ENCODE measurements at regions not wholly inside any gene's neighbourhood (a gene's known extent, or its start where the extent isn't known, plus 50 kb on each side); places are given as distances from the start of the nearest gene placed in this dataset.

DNA sequence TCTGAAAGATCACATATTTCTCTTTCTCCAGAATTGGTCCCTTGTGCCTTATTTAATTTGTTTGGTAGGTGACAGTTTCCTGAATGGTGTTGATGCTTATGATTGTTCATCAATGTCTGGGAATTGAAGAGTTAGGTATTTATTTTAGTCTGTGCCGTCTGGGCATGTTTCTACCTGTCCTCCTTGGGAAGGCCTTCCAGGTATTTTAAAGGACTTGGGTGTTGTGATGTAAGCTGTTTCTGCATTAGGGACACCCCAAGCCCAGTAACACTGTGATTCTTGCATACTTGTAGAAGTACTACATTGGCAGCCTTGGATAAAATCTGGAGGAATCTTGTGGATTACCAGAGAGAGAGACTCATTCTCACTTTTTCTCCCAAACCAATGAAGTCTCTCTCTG is 120.8 kb upstream of the CXXC4 start:
- H3K4ac ChIP-seq (replicated peaks; ENCODE audit: insufficient read length, low read depth, low read length): no peak overlapping the region
- WGBS, 2 experiments (ENCODE audit: extremely low coverage in 1 of 2, insufficient coverage in 1 of 2, insufficient read length in 1 of 2, insufficient replicate concordance in 2 of 2, low coverage in 1 of 2, low lambda C conversion rate in 2 of 2, missing lambda C conversion rate in 1 of 2): 100% methylated on average over 1 of the region's 1 CpG; no CpG with 5 or more reads in 1 of the 2 experiments
- no peak for TF ChIP-seq POLR2A (IDR thresholded peaks at IDR 0.05; ENCODE audit: control extremely low read depth in 1 of 2, low read depth in 2 of 2, low read length in 2 of 2)
- no peak for TF ChIP-seq HDAC2 (IDR thresholded peaks at IDR 0.05; ENCODE audit: borderline replicate concordance in 1 of 2, low read depth in 2 of 2, low read length in 2 of 2)
- ChIA-PET POLR2A (ENCODE audit: partially characterized antibody) (interaction anchor here (0.5 kb wide), 1 partner anchor 723 kb away, joined by 3 read pairs; no protein-coding TSS in a partner anchor), CTCF (ENCODE audit: partially characterized antibody) (no interaction called here)
- DNase-seq (ENCODE audit: low read depth in 1 of 2, low spot score in 2 of 2) (no peak), FAIRE-seq (no peak)
- H3K4me3 ChIP-seq (ENCODE audit: extremely low read depth in 1 of 4, insufficient read depth in 2 of 4, low read depth in 3 of 4, low read length in 4 of 4): no peak overlapping the region
- H3K9me3 ChIP-seq (ENCODE audit: insufficient read depth in 2 of 2, low read depth in 1 of 2, low read length in 1 of 2): no peaks in the 10 kb centered on the region
- H3K23me2 ChIP-seq (ENCODE audit: low read depth, low read length): 0 out of 2 replicates have a peak, but pooled peaks cover 3% of the 10 kb centered on the region
- H2BK12ac ChIP-seq (ENCODE audit: low read depth, low read length): peak overlapping the region; percentile 27; the same call in 1 of the 2 replicates
- H2BK120ac ChIP-seq (replicated peaks; ENCODE audit: low read depth, low read length): no peak overlapping the region
- H2BK15ac ChIP-seq (ENCODE audit: low read length): no peak overlapping the region
- no peak overlapping the region for H3K18ac ChIP-seq (ENCODE audit: extremely low read depth, low read length)
- no peak overlapping the region for H3K4me2 ChIP-seq (ENCODE audit: insufficient read depth in 1 of 2, low read depth in 2 of 2, low read length in 2 of 2)
- H3K56ac ChIP-seq (replicated peaks; ENCODE audit: insufficient read length, low read depth, low read length): no peak overlapping the region
- H2AK5ac ChIP-seq (ENCODE audit: low read depth, low read length): no peak overlapping the region
- H4K20me1 ChIP-seq (replicated peaks in 1 of 2; ENCODE audit: control insufficient read depth in 1 of 2, insufficient read depth in 2 of 2, low read length in 2 of 2): no peaks in the 10 kb centered on the region
- H2BK20ac ChIP-seq (ENCODE audit: low read length): no peak overlapping the region
- no peak overlapping the region for H3K23ac ChIP-seq (ENCODE audit: insufficient read length)
- peak overlapping the region; percentile 71; the same call in 1 of the 2 replicates for H2AFZ ChIP-seq (ENCODE audit: low read length)
- peaks cover 2 to 9% (median 6%) of the 10 kb centered on the region in 4 experiments; a peak in 6 of 7 replicates for H3K4me1 ChIP-seq (replicated peaks in 1 of 4; ENCODE audit: control insufficient read depth in 3 of 4, insufficient read depth in 4 of 4, low read length in 3 of 4)
- H3K79me1 ChIP-seq (ENCODE audit: low read depth, low read length): no peaks in the 10 kb centered on the region
- no peaks in the 10 kb centered on the region for H3K36me3 ChIP-seq (ENCODE audit: control insufficient read depth in 2 of 4, insufficient read depth in 4 of 4, low read length in 3 of 4)
- H3K27ac ChIP-seq (ENCODE audit: low read depth, low read length): no peak overlapping the region; the same call in 1 of the 2 replicates
- no peak overlapping the region for H4K91ac ChIP-seq (replicated peaks; ENCODE audit: insufficient read length, low read length)
- no peak overlapping the region for H3K9ac ChIP-seq (replicated peaks in 1 of 4; ENCODE audit: extremely low read depth in 1 of 4, low read depth in 3 of 4, low read length in 3 of 4)
- no peak overlapping the region for H2BK5ac ChIP-seq (ENCODE audit: low read depth, low read length)
- H4K5ac ChIP-seq (ENCODE audit: insufficient read length, low read depth, low read length): no peak overlapping the region
- no peak overlapping the region for H3K14ac ChIP-seq (ENCODE audit: insufficient read length)
- H3K79me2 ChIP-seq (ENCODE audit: control insufficient read depth in 1 of 2, insufficient read depth in 2 of 2, low read length in 2 of 2): no peaks in the 10 kb centered on the region
- no peaks in the 10 kb centered on the region for H3K27me3 ChIP-seq (replicated peaks in 1 of 4; ENCODE audit: control insufficient read depth in 3 of 4, extremely low read depth in 1 of 4, insufficient read depth in 3 of 4, low read length in 3 of 4)
- H4K8ac ChIP-seq (ENCODE audit: extremely low read depth, insufficient read depth, low read length): no peak overlapping the region

All from H1 (cell line).